Left ventricle myocardium inferior (tissue), 1 donor: ENCODE measurements at regions not wholly inside any gene's neighbourhood (a gene's known extent, or its start where the extent isn't known, plus 50 kb on each side); places are given as distances from the start of the nearest gene placed in this dataset.

Source experiments
- DNase-seq: peaks from one replicate; pipeline ENCODE4 v3.0.0-alpha.2; 2020
- H3K27ac ChIP-seq: fragments of 200-600 bp; replicated peaks from 2 replicates; pipeline ENCODE4 v1.8.0; 2021
- H3K27me3 ChIP-seq: fragments of 200-600 bp; 2 replicates; pipeline ENCODE4 v1.8.0; 2021; ENCODE audit warnings: low read depth
- H3K36me3 ChIP-seq: fragments of 200-600 bp; 2 replicates; pipeline ENCODE4 v1.8.0; 2021
- H3K4me1 ChIP-seq: fragments of 200-600 bp; 2 replicates; pipeline ENCODE4 v1.8.0; 2021
- H3K4me3 ChIP-seq: fragments of 200-600 bp; 2 replicates; pipeline ENCODE4 v1.8.0; 2021; ENCODE audit warnings: mild to moderate bottlenecking, moderate library complexity
- H3K9me3 ChIP-seq: fragments of 200-600 bp; replicated peaks from 2 replicates; pipeline ENCODE4 v1.8.0; 2021
- intact Hi-C: fragments of 100-400 bp; cut with micrococcal nuclease; formaldehyde crosslinking; loops from one replicate; pipeline ENCODE4 v1.11.0; 2022
- TF ChIP-seq, protein P1 (sequence below): fragments of 200-600 bp; IDR thresholded peaks from 2 replicates; pipeline ENCODE4 v1.8.0; 2021; ENCODE audit warnings: antibody characterized with exemption, mild to moderate bottlenecking, borderline replicate concordance
- donor health status: DM: no; HTN: yes; CAD: no; lungs with severe emphysema.

GRCh38 chr16:63337264-63337663 lies 1301.0 kb upstream of the CDH8 start:
- Histone ChIP-seq H3K9me3 (peaks cover 4% of the 10 kb centered on the region), H3K4me3 (no peak overlapping the region), H3K27ac (no peak overlapping the region), H3K4me1 (no peaks in the 10 kb centered on the region), H3K36me3 (no peaks in the 10 kb centered on the region), H3K27me3 (no peaks in the 10 kb centered on the region)
- TF ChIP-seq, protein P1, sequence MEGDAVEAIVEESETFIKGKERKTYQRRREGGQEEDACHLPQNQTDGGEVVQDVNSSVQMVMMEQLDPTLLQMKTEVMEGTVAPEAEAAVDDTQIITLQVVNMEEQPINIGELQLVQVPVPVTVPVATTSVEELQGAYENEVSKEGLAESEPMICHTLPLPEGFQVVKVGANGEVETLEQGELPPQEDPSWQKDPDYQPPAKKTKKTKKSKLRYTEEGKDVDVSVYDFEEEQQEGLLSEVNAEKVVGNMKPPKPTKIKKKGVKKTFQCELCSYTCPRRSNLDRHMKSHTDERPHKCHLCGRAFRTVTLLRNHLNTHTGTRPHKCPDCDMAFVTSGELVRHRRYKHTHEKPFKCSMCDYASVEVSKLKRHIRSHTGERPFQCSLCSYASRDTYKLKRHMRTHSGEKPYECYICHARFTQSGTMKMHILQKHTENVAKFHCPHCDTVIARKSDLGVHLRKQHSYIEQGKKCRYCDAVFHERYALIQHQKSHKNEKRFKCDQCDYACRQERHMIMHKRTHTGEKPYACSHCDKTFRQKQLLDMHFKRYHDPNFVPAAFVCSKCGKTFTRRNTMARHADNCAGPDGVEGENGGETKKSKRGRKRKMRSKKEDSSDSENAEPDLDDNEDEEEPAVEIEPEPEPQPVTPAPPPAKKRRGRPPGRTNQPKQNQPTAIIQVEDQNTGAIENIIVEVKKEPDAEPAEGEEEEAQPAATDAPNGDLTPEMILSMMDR, result no peak
- DNase-seq, result no peak
- intact Hi-C loops, result no loop called here

DNA sequence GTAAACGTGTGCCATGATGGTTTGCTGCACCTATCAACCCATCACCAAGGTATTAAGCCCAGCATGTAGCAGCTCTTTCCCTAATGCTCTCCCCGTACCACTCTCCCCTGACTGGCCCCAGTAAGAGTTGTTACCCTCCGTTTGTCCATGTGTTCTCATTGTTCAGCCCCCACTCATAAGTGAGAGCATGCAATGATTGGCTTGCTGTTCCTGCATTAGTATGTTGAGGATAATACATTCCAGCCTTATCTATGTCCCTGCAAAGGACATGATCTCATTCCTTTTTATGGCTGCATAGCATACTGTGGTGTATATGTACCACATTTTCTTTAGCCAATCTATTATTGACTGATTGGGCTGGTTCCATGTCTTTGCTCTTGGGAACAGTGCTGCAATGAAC lies 1294.9 kb upstream of the CDH8 start:
- Histone ChIP-seq H3K9me3 (no peaks in the 10 kb centered on the region), H3K27me3 (no peaks in the 10 kb centered on the region), H3K36me3 (no peaks in the 10 kb centered on the region), H3K4me1 (peaks cover 5% of the 10 kb centered on the region), H3K4me3 (no peak overlapping the region), H3K27ac (no peak overlapping the region)
- intact Hi-C loops, result no loop called here
- DNase-seq, result no peak
- TF ChIP-seq, protein P1, result no peak

DNA sequence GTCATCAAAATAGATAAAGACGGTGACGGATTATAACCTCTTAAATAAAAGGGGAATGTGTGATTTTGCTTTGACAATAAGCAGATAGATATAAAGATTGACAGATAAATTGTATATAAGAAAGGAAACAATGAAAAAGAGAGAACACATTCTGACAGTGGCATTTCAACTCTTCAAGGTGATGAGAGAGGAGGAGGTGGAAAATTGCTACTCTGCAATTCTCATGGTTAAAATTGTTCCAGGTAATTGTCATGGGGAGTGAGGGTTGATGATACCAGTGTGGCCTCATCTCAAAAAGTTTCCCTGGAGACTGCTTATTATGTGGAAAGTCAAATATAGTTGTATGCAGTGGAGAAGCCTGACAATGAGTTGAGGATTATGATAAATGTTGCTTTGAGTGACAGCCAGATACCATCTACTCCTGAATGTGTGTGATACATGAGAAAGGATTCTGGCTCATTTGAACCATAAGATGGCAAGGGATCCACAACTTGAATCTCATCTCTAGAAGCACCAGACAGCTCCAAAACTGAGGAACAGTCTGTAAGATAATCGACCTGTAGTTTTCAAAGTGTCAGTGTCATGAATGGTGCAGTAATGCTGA lies 1290.6 kb upstream of the CDH8 start:
- no peak overlapping the region for H3K27ac ChIP-seq
- no peaks in the 10 kb centered on the region for H3K9me3 ChIP-seq
- peaks cover 5% of the 10 kb centered on the region for H3K4me1 ChIP-seq
- intact Hi-C loops, result no loop called here
- no peak overlapping the region for H3K4me3 ChIP-seq
- H3K36me3 ChIP-seq, result no peaks in the 10 kb centered on the region
- no peaks in the 10 kb centered on the region for H3K27me3 ChIP-seq
- DNase-seq, result no peak
- TF ChIP-seq, protein P1, result no peak

DNA sequence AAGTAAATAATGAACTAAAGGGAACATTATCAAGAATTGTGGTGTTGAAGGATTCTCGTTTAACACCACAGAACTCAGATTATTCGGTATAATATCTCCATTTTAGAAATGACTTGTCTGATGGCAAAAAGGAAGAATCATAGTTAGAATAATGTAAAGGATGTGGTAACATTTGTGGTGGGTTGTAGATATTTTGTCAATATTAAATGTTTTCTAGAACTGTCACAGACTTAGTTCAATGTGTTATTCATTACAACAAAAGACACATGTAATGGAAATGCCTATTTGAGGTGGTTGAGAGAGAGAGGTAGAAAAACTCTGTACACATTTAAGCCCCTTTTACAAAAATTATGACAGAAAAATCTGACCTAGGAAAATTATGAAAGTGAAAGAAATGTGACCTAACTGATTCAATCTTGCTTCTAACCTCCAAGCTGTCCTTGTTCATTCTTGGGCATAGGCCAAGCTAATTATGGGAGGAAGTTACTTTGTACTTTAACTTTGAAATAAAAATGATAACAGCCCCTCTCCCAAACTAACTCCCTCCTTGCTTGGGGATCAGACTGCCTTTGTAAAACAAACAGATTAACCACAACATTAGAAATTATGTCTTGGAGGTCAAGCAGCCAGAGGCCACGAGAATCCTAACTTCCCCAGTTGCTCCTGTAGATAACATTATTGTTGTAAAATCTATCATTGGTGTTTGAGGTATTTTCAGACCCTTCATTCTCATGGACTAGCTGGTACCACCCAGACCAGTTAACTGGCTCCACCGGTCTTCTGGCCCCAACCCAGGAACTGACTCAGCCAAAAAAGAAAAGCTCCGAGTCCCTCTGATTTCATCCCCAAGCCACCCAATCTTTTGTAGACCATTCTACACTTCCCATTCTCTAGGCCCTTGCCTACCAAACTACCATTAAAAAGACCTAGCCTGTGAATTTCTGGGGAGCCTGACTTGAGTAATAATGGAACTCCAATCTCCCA lies 1287.8 kb upstream of the CDH8 start:
- Histone ChIP-seq H3K27me3 (no peaks in the 10 kb centered on the region), H3K36me3 (no peaks in the 10 kb centered on the region), H3K9me3 (no peaks in the 10 kb centered on the region), H3K4me1 (no peaks in the 10 kb centered on the region), H3K4me3 (no peak overlapping the region), H3K27ac (no peak overlapping the region)
- DNase-seq, result no peak
- intact Hi-C loops, result no loop called here
- TF ChIP-seq, protein P1, result no peak

DNA sequence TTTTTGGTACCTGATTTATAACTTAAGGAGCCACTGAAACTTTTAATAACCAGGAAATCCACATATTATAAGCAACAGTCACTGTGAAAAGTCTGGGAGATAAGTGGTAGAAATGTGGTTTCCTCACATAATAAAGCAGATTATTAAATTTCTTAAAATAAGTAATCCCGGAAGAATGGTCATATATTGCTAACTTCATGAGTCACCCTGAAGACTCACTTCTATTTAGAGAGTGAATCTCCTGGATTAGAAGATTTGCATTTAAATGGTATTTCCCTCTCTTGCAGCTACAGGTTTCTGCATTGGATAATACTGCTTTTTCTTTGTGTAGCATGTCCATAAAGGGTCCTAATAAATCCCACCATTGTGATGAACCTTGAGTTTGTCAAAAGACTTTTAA lies 1286.8 kb upstream of the CDH8 start:
- intact Hi-C loops, result no loop called here
- H3K4me1 ChIP-seq, result no peaks in the 10 kb centered on the region
- DNase-seq, result no peak
- TF ChIP-seq, protein P1, result no peak
- no peaks in the 10 kb centered on the region for H3K27me3 ChIP-seq
- no peak overlapping the region for H3K27ac ChIP-seq
- H3K36me3 ChIP-seq, result no peaks in the 10 kb centered on the region
- no peaks in the 10 kb centered on the region for H3K9me3 ChIP-seq
- no peak overlapping the region for H3K4me3 ChIP-seq
